NCI-H146 (cell line): ENCODE measurements at regions not wholly inside any gene's neighbourhood (a gene's known extent, or its start where the extent isn't known, plus 50 kb on each side); places are given as distances from the start of the nearest gene placed in this dataset.

Experiments used
- DNase-seq: peaks from one replicate; lab custom pipeline; 2025; lab: John Stamatoyannopoulos, UW

DNA sequence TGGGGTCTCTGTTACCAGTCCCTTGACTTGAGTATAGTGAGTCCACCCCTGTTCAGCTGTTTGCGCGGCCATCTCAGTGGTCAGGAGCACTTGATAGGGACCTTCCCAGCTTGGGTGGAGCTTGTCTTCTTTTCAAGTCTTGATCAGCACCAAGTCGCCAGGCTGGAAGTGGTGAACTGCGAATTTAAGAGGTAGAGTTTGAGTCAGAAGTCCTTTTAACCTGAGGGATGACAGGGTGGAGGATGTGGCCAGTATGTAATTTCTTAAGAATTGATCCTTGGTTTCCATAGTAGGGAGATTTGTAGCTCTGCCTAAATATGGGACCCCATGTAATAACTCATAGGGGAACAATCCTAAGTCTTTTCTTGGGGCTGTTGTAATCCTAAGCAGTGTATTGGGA lies 86.3 kb upstream of the XCR1 start:
- DNase-seq: no peak

DNA sequence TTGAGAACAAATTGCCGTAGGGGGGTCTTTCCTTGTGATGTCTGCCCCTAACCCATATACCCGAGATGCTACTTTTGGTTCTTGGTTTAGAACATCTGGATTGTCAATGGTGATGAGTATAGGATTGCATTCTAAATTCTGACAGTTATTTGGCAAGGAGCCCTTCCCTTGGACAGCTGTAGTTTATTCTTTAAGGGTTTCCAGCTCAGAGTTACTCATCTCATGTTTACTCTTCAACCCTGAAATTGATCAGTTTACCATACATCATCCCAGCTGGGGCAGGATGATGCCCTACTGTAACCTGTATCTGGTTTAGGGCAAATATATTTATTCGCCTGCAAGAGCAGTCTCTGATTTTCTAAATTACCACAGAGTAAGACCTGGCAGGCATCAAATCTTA lies 85.7 kb upstream of the XCR1 start:
- DNase-seq: no peak

DNA sequence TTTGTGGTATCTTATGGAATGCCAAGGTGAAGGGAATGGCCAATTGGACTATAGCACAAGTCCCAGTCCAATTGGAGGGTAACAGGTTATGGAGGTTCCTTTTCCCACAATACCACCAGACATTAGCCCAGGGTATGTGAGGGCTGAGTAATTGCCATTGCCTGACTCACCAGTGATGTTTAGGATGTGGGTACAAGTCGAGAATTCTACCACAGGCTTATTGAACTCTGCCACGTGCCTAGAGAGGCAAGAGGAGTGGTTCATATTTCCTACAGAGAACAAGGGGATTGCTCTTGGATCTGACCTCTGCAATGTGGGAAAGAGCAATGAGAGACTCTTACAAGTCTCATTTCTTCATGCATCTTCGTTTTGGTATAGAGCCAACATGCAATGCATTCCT lies 85.0 kb upstream of the XCR1 start:
- DNase-seq: no peak

DNA sequence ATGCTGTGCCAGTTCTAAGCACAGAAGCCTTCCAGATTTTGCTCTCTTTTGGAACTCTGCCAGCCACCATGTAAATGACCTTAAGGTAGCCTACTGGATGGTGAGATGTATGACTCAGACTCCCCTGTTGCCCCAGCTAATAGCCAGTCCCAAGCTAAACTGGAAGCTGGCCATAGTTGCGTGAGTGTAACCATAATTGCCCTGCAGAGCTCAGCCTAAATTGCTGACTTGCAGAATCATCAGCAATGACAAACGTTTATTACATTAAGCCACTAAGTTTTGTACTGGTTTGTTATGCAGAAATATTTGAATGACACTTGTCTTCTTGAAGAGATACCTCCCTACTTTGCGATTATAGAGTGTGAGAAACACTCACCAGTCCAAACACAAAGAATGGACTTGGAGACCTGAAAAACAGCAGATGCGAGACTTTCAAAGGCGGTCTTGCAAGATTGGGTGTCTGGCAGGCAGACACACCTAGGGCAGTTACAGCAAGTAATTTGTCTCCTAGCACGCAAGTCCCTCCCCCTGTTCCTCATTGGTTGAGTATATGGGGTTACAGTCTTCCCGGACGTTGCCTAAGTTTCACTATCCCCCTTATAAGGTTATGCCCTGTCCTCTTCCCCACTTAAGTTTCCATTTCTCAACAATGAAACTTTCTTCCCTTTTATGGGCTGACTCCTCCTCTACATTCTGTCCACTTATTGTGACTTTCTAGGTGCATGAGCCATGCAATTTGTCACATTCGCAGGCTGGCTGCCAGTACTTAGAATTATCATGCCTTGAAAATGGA lies 83.6 kb upstream of the XCR1 start:
- DNase-seq: no peak

DNA sequence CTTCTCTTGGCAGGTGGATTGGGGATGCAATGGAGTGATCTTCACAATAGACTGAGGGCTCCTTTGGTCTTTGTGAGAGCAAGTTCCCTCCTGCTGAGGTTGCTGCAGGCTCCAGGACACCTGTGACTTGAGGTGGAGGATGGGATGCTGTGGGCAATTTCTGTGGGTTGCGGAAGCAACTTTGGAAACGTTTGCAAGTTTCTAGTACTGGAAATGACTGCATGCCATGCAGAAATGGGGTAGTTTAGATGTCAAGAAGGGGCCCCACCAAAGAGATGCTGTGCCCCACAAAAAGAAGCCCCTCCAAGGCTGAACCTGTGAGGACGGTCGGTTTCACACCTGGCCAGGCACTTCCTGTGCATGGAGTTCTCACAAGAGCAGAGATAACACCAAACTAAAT lies 80.4 kb upstream of the XCR1 start:
- DNase-seq: no peak

DNA sequence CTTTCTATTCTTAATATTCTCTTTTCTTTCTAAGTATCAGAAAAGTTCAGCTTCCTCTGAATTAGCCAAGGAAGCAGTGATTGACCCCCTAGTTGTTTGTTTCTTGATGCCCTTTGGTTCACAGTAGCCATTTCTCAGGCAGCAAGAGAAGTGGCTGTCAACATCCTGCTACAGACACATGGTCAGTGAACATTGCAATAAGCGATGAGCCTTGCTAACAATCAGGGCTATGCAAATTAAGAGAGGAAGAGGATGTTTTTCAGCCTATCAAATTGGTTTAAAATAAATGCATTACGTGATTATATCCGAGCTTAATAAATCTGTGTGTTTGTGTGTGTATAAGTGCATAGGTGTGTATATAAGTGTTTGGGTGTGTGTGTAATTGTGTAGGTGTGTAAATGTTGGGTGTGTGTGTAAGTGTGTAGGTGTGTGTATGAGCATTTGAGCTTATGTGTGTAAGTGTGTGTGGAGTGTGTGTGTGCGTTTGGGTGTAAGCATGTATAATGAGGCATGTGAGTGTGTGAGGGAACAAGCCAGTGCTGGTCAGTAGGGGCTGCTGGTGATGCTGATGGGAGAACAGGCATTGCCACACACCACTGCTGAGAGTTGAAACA lies 78.1 kb upstream of the XCR1 start:
- no peak for DNase-seq

DNA sequence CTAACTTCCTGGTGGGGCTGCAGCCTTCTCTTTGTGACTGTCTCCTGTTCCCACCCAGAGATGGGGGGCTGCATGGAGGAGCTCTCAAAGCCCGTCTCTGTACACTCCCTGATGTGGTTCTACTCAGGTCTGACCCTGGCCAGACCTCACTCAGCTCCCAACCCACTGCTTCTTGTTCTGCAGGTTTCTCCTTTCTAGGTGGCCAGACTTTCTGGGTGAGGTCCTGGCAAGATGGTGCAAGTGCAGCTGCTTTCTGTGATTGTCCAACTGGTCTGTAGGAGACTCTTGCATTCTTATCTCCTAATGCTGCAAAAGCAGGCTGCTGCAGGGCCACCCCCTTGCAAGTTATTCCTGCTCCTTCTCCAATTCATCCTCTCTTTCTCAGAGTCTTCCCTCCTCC lies 77.4 kb upstream of the XCR1 start:
- no peak for DNase-seq

DNA sequence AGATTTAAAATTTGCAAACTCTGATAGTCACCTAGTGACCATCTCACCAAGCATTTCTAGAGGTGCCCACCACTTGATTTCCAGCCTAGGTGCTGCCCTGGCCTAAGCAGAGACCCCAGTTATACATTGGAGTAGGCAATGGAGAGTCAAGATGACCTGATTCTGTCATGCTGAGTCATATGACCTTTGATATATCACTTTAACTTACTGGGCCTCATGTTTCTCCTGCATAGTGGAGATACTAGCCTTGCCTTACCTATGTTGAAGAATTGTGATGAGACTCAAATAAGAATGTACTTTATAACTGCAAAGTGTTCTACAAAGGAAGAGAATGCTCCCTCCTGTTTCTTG lies 75.5 kb upstream of the XCR1 start:
- no peak for DNase-seq

DNA sequence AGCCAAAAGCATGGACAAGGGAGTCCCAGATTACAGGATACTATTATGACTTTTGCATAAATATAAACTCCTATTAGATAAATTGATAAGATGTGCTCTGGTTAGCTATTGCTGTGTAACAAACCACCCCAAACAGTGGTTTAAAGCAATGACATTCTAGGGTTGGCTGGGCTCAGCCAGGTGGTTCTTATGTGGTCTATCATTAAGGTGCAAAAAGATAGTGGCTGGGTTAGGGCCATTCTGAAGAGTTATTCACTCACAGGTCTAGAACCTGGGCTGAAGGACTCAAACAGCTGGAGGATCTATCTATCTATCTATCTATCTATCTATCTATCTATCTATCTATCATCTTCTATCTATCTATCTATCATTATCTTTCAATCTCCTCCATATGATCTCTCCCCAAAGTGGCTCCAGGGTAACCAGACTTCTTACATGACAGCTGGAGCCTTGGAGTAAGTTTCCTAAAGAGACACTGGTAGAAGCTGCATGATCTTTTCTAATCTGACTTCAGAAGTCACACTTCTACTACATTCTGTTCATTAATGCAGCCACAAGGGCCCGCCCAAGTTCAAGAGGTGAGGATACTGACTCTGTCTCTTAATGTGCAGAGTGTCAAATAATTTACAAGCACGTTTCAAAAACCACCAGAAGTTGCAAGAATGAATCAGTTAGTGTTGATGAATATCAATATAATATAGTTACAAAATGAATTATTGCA lies 74.9 kb upstream of the XCR1 start:
- DNase-seq: no peak

DNA sequence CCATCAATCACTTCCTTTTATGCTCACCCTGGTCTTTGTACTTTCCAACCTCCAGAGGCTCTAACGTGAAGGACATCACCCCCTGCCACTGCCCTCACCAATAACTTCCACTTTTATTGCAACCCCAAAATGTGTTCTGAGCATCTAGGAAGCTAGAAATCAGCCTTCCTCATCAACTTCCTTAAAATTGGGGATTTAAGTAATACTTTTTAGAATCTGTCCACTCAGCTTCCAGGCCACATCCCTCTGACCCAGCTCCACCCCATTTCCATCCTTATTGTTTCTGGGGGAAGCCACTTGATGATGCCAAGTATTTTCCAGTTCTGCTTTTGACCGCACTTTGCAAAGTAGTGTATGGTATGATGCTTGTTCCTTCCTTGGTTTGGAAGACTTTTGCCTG lies 73.5 kb upstream of the XCR1 start:
- no peak for DNase-seq

DNA sequence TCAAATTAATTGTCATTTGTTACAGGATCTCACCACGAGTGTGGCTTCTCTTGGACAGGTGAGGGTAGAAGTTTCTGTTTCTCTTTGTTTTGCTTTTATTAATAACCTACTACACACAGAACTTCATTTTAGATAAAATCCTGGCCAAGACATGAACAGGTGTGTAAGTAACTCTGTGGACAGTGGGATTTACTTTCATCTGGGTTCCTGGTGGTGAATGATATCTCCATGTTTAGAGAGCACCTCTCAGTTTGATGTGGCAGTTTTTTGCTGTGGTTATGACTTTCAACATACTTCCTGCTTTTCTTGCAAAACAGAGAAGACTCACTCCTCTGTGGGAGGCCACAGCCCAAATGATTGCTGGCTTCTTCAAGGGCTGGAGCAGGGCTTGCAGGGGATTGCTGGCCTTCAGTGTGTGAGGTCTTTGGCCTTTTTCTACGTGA lies 71.1 kb upstream of the XCR1 start:
- no peak for DNase-seq

DNA sequence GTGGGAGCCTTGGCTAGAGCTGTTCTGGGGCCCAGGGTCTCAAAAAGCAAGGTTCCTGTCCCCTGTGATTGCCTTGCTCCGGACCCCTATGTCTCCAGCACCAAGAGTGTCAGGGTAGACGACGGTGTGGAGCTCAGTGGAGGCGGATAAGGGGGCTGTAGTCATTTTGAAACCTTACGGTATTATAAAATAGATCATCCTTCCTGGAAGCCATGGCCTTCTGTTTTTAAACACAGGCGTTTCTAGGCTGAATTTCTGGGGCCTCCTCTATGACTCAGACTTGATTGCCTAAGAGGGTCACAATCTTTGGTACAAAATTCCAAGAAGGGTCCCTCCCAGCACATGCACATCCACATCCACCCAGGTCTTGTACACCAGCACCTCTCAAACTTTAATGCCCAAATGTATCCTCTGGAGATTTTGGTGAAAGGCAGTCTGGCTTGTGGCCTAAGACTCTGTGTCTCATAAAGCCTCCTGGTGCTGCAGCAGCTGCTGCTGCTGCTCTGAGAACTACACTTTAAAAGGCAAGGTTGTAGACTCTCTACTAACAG lies 70.5 kb upstream of the XCR1 start:
- no peak for DNase-seq

DNA sequence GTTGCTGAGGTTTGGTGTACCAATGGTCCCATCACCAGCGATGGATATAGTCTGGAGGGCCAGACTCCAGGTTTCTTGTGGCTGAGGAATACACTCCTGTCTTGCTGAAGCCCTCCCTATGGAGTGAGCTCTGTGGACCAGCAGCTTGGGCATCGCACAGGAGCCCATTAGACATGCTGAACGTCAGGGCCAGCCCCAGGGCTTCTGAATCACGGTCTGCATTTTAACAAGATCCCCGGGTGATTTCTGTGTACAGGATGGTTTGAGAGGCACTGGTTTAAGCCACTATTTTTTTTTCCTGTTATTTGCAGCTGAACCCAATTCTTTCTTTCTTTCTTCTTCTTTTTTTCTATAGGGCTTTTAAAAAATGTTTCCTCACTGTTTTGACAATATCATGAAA lies 69.5 kb upstream of the XCR1 start:
- no peak for DNase-seq

DNA sequence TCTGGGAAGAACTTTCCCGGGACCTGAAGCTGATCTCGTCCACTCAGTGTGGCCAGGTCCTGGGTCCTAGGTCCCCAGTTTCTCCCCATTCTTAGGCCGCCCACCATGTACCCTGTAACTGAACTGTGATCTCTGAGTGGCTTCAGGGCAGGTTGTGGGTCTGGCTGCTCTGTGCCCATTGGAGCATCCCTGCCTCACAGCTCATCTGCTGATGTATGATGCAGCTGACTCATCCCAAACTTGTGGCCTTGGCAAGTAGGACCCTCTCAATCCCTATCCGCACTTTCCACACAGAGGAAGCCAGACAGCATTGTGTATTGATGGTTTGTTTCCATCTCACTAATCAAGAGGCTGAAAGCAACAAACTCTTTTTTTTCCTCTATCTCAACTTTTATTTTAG lies 69.1 kb upstream of the XCR1 start:
- DNase-seq: no peak

DNA sequence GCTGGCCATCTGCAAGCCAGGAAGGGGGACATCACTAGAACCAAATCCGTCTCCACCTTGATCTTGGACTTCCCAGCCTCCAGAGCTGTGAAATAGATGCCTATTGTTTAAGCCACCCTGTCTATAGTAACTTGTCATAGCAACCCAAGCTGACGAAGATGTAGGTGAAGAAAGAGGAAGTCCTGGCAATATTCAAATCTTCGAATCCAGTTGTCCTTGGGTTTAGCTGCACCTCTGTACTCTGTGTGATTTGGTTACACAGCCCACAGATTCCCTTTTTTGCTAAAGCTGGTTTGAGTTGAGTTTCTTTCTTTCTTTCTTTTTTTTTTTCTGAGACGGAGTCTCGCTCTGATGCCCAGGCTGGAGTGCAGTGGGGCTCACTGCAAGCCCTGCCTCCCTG lies 68.0 kb upstream of the XCR1 start:
- DNase-seq: no peak

DNA sequence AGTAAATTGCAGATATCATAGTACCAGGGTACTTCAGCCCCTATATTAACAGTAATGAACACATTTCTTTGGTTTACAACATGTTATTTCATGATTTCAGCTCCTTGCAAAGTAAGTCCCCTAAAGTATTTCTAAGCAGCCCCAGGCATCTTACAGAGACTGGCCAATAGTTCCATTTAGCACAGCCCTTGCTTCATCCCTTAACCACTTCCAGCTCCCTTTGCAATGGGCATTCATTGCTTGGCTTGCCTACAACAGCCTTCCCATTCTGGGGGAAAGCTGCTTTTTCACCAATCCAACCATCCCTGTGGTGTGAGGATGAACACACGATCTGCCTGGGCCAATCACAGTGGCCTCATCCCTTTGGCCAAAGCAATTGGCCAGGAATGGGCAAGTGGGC lies 67.2 kb upstream of the XCR1 start:
- DNase-seq: no peak

DNA sequence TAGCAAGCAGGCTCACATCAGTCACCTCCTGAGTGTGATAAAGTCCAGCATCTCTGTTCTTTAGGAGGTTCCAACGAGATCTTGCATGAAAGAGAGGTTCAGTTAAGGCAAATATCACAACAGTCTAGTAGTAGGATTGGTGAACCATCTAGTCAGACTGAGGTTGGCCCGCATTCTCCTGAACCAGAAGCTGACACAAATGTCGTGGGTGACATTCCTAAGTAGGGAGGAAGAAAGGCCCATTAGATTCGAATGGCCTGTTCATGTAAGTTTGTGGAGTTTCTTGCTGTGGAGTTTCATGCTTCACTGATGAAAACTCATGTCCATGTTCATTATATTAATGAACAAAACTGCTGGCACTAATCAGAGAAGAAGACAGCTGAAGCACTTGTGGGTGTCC lies 66.7 kb upstream of the XCR1 start:
- no peak for DNase-seq

DNA sequence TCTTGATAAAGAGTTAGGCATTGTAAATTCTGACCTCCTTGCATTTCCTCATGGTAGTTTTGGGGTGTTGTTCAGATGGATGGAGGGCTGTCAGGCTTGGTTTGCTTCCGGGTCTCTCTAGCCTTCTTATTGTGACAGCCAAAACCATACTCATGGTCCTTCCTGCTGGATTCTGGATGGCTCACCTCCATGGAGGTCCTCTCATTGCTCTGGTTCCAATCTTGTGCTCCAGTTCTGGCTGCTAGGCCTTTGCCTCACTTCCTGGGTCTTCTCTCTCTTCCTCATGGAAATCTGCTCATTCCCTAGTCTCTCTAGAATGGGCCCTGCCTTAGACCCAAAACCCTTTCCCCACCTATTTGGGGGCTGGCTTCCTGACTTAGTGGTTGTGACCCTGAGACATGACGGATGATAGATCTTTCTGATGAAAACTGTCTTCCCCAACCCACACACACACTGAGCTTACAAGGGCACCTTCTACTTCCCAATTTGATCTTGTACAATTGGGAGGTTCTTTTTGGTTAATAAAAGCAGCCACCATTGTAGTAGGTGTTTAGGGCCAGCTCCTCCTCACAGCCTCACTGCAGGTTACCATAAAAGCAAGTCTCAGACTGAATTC lies 66.2 kb upstream of the XCR1 start:
- no peak for DNase-seq

DNA sequence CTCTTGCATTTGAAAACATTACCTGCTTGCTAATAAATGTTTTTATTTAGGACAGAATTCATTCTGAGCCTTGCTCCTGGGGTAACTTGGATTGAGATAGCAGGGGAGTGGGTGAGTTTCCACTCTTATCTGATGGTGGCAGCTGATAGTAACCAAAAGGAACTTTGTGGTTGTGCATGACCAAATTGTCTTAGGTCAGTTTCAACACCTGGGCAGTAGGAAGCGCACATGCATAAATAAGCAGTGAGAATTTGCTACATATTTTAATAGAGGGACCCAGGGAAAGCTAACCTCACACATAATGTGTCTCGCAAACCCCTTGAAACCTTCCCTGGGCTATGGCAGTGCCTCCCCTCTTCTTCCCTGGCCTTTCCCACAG lies 65.4 kb upstream of the XCR1 start:
- no peak for DNase-seq

DNA sequence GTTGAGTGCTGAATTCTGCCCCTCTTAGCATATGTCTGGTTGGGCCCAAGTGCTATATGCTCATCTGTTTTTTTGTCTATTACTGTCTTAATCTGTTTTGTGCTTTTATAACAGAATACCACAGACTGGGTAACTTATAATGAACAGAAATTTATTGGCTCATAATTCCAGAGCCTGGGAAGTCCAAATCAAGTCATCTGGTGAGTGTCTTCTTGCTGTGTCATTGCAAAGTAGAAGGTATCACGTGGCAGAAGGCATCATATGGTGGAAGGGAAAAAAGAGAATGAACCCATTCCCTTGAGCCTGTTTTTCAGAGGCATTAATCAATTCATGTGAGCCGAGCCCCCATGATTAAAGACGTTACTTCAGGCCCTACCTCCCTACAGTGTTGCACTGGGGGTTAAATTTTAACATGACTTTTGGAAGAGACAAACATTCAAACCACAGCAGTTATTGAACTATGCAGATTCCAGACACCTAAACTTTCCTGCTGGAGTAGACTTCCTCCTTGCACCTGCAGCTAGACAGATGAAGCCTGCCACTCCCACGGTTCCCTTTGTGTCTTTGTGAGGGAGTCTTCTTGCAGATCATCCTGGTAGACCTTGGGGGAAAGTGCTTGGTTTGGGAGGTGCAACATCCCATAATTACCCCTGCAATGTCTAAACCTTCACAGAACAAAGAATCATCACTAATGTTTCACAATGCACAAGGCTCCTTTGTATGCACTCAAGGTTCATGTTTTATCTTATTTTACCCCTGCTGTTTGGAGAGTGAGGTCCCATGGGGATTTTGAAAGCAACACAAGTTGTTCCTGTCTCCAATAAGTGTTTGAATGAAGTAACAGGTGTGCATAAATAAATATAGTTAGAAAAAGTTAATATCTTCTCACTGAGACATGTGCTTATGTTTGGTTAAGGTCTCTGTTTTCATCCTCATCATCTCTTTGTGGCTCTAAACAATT lies 64.7 kb upstream of the XCR1 start:
- no peak for DNase-seq

DNA sequence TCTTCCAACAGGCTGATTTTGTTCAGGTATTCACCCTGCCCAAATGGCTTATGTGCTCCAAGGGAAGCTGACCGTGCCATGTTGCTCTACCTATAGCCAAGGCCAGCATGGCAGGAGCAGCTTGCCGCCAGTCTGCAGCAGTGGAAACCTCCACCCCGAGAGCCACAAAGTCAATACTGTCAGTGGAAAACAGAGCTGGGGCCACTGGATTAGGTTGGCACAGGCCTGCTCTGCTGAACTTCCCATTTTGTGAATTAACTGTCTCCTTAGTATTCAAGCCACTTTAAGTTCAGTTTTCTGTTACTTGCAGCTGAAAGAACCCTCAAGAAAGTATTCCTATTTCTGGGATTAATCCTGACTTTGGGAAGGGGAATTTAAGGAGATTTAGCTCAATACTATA lies 63.8 kb upstream of the XCR1 start:
- DNase-seq: no peak

DNA sequence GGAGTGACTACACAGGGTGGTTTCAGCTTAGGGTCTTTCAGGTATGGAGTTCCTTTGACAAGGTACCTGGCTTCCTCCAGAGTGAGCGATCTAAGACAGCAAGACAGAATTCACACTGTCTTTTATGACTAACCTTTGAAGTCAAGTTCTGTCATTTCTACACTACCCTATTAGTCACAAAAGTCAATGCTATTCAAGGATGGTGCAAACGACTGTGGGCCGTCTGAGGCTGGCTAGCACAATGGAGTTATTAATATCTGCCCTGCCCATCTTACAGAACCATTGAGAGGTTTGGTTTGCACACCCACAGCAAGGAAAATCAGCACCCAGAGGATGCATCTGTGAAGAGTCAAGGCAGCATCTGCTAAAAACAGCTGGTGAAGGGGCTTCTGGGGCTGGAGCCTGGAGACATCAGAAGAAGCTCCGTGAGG lies 62.9 kb upstream of the XCR1 start:
- DNase-seq: no peak
